CD4-positive, alpha-beta T cell (primary cell): ENCODE measurements at regions not wholly inside any gene's neighbourhood (a gene's known extent, or its start where the extent isn't known, plus 50 kb on each side); places are given as distances from the start of the nearest gene placed in this dataset.

Experiments used
- ATAC-seq: fragments of 200-7000 bp; cut with Tn5 transposase; one replicate; pipeline ENCODE4 v1.10.0; 2022; ENCODE audit warnings: mild to moderate bottlenecking; ENCODE audit not compliant: poor library complexity
- CTCF ChIA-PET: fragments of 350-600 bp; sonication (Branson Sonifier 250); formaldehyde crosslinking; loops from one replicate; lab custom pipeline; 2021; ENCODE audit warnings: antibody characterized with exemption, inconsistent platforms; lab: Charles Lee
- POLR2A ChIA-PET: fragments of 350-600 bp; sonication (Branson Sonifier 250); formaldehyde crosslinking; loops from one replicate; lab custom pipeline; 2021; ENCODE audit warnings: antibody characterized with exemption, inconsistent platforms; lab: Charles Lee
- DNase-seq, 14 experiments: peaks; one replicate each; pipeline ENCODE4 v3.0.0-alpha.2; 2013 to 2020; ENCODE audit warnings: mixed read lengths in 2 of 14
- H3K27ac ChIP-seq, 2 donors: one replicate each; pipeline versions ENCODE4 v1.5.1 to v1.7.0; 2013; ENCODE audit warnings: low read length in 2 of 2, low read depth in 1 of 2, mild to moderate bottlenecking in 1 of 2
- H3K27me3 ChIP-seq, 2 experiments: 1 replicate in 1 of 2; 2 replicates in 1 of 2; pipeline versions ENCODE4 v1.6.1 to v1.7.0; 2013; ENCODE audit warnings: low read length in 2 of 2, control low read depth in 1 of 2, mild to moderate bottlenecking in 1 of 2, moderate library complexity in 1 of 2; ENCODE audit not compliant: insufficient read depth in 2 of 2, control insufficient read depth in 1 of 2
- H3K36me3 ChIP-seq: one replicate; pipeline ENCODE4 v1.6.1; 2013; ENCODE audit warnings: low read length, control low read depth; ENCODE audit not compliant: insufficient read depth
- H3K4me1 ChIP-seq: one replicate; pipeline ENCODE4 v1.6.1; 2013; ENCODE audit warnings: low read length, control low read depth; ENCODE audit not compliant: insufficient read depth
- H3K4me3 ChIP-seq: one replicate; pipeline ENCODE4 v1.5.1; 2013; ENCODE audit warnings: mild to moderate bottlenecking, low read length, moderate library complexity
- H3K9me3 ChIP-seq, 2 experiments: 1 replicate in 1 of 2; 2 replicates in 1 of 2; pipeline versions ENCODE4 v1.6.1 to v1.7.0; 2013; ENCODE audit warnings: low read length in 2 of 2, mild to moderate bottlenecking in 2 of 2, control low read depth in 1 of 2, moderate library complexity in 1 of 2; ENCODE audit not compliant: control insufficient read depth in 1 of 2, insufficient read depth in 1 of 2
- H3K27ac Mint-ChIP-seq: one replicate; pipeline ENCODE4 v1.8.0; 2020; ENCODE audit warnings: mixed read lengths
- H3K27me3 Mint-ChIP-seq: one replicate; pipeline ENCODE4 v1.8.0; 2021; ENCODE audit warnings: mixed read lengths
- H3K36me3 Mint-ChIP-seq: one replicate; pipeline ENCODE4 v1.8.0; 2021; ENCODE audit warnings: low read depth, mixed read lengths
- H3K4me1 Mint-ChIP-seq: one replicate; pipeline ENCODE4 v1.8.0; 2021; ENCODE audit warnings: low read depth, mixed read lengths
- H3K4me3 Mint-ChIP-seq: one replicate; pipeline ENCODE4 v1.8.0; 2020; ENCODE audit warnings: mild to moderate bottlenecking, mixed read lengths
- H3K9me3 Mint-ChIP-seq: one replicate; pipeline ENCODE4 v1.8.0; 2020; ENCODE audit warnings: mixed read lengths
- CTCF ChIP-seq: fragments of 200-600 bp; IDR thresholded peaks from one replicate; pipeline ENCODE4 v1.8.0; 2022; ENCODE audit warnings: antibody characterized with exemption, mild to moderate bottlenecking
- intact Hi-C, 2 experiments: fragments of 100-400 bp; cut with DNase I in 1 of 2; cut with micrococcal nuclease in 1 of 2; formaldehyde crosslinking; loops; one replicate each; pipeline versions ENCODE4 v1.15.1 to v1.9.0; 2023 to 2025; cut with DNase I, micrococcal nuclease

DNA sequence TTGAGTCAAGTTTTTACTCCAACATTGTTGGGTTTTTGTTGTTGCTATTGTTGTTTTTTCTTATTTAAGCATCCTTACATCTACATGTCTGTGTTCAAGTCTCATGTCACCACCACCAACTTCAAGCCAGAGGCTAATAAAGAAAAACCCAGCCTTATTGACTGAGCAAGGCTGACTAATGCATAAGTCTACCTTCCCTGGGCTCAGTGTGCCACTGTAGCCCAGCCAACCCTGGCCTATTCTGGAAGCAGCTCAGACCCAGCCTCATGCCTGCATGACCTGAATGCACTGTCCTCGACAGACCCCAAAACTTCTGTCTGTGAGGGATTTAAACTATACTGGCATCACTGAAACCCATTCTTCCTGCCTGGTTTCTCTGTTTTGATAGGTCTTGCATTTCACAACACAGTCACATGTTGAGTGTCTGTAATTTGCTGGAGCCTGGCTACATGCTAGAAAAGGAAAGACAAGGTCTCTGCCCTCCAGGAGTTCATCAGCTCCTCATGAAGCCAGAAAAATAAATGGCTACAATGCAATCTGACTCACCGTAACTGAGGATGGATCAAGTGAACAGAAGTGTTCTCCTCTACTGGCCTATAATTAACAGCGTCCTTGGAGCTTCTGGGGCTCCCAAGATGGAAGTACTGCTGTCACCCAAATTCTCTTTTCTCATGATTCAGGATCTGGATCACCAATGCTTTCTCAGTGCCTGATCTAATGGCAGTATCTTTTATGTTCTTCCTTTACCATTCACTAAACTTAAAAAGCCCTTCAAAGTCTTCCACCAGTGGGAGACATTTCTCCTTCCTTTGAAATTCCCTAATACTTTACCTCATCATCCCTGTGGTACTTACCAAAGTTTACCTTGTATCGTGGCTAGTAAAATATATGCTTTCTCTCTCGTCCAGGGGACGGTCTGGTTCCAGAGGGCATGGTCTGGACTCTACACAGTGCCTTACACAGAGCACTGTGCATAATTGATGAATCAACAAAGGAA is 103.9 kb upstream of the IFNE start:
- Mint-ChIP-seq H3K9me3 (no peaks in the 10 kb centered on the region), H3K4me3 (no peak overlapping the region), H3K27ac (no peak overlapping the region), H3K4me1 (peaks cover 5% of the 10 kb centered on the region), H3K27me3 (no peaks in the 10 kb centered on the region), H3K36me3 (no peaks in the 10 kb centered on the region)
- Histone ChIP-seq H3K36me3 (no peaks in the 10 kb centered on the region), H3K4me1 (no peaks in the 10 kb centered on the region), H3K27me3 (no peaks in the 10 kb centered on the region), H3K4me3 (no peak overlapping the region), H3K27ac (no peak overlapping the region), H3K9me3 (no peaks in the 10 kb centered on the region)
- no peak for DNase-seq
- ATAC-seq: no peak
- TF ChIP-seq CTCF: no peak
- intact Hi-C loops: loop anchor here in 1 of 2 experiments (10.0 kb wide), 2 partner anchors 199 to 261 kb away; no protein-coding TSS in a partner anchor
- CTCF ChIA-PET: no interaction called here
- POLR2A ChIA-PET: no interaction called here

GRCh38 chr9:21589344-21590056 is 107.4 kb upstream of the IFNE start:
- H3K36me3 ChIP-seq: no peaks in the 10 kb centered on the region
- H3K27ac ChIP-seq: no peak overlapping the region
- ATAC-seq: no peak
- intact Hi-C loops: loop anchor here in 1 of 2 experiments (10.0 kb wide), 2 partner anchors 195 to 265 kb away; no protein-coding TSS in a partner anchor
- no peak for DNase-seq
- ChIA-PET CTCF (no interaction called here), POLR2A (no interaction called here)
- TF ChIP-seq CTCF: no peak
- no peaks in the 10 kb centered on the region for H3K4me1 ChIP-seq
- Mint-ChIP-seq H3K9me3 (no peaks in the 10 kb centered on the region), H3K36me3 (no peaks in the 10 kb centered on the region), H3K4me3 (no peak overlapping the region), H3K27me3 (no peaks in the 10 kb centered on the region), H3K27ac (no peak overlapping the region), H3K4me1 (peaks cover 6% of the 10 kb centered on the region)
- H3K9me3 ChIP-seq: no peaks in the 10 kb centered on the region
- no peak overlapping the region for H3K4me3 ChIP-seq
- H3K27me3 ChIP-seq: no peaks in the 10 kb centered on the region

DNA sequence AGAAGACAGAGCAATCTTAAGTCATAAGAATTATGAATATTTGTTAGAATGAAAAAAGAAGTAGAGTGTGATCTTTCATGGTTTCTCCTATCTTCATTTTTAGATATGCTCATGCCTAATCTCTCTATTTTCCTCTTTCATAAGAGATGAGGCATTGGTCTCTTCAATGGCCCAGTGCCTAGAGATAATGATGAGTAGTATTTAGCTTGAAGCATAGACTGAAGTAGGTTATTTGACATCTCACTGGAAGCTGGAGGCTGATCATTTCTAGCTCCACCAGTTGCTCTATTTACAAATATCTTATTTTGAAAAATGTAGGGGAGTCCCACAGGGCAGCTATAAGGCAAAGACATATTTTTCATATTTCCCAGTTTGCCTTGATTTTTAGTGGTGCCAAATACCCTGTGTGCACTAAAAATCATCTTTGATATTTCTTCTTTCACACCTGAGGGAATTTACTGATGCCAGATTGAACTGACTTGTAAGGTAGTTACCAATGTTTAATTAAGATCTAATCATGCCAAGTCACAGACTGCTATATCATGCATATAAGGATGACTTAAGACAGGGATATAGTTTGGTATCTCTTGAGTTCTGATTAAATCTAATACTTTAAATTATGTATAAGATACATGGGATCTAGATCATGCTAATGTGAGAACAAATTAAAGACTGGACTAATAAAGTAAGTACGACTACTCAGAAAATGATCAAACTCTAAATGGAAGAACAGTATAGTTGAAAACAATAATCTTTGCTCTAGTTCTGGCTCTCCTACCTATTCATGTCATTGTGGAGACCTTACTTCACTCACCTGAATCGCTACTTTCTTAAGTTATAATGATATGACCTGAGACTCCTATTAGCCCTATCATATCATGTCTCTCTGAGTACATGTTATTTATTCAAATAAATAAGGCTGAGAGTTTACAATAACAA is 108.2 kb upstream of the IFNE start:
- Mint-ChIP-seq H3K36me3 (no peaks in the 10 kb centered on the region), H3K27ac (no peak overlapping the region), H3K4me3 (no peak overlapping the region), H3K9me3 (no peaks in the 10 kb centered on the region), H3K4me1 (peaks cover 6% of the 10 kb centered on the region), H3K27me3 (no peaks in the 10 kb centered on the region)
- Histone ChIP-seq H3K9me3 (no peaks in the 10 kb centered on the region), H3K4me1 (no peaks in the 10 kb centered on the region), H3K27ac (no peak overlapping the region), H3K27me3 (no peaks in the 10 kb centered on the region), H3K4me3 (no peak overlapping the region), H3K36me3 (no peaks in the 10 kb centered on the region)
- TF ChIP-seq CTCF: no peak
- ChIA-PET CTCF (no interaction called here), POLR2A (no interaction called here)
- intact Hi-C loops: no loop called here
- DNase-seq (no peak), ATAC-seq (no peak)
